22Rv1 (cell line): ENCODE measurements at regions not wholly inside any gene's neighbourhood (a gene's known extent, or its start where the extent isn't known, plus 50 kb on each side); places are given as distances from the start of the nearest gene placed in this dataset.

Source experiments
- H3K27ac ChIP-seq: fragments of 450-650 bp; 2 replicates; pipeline ENCODE4 v1.5.1; 2017
- CTCF ChIP-seq: fragments of 450-650 bp; IDR thresholded peaks from 2 replicates; pipeline ENCODE4 v1.5.1; 2017; ENCODE audit warnings: mild to moderate bottlenecking
- ZFX ChIP-seq: fragments of 450-650 bp; IDR thresholded peaks from 2 replicates; pipeline ENCODE4 v1.6.1; 2017; ENCODE audit warnings: antibody characterized with exemption, borderline replicate concordance

GRCh38 chr6:78500299-78501089 lies 366.9 kb upstream of the IRAK1BP1 start:
- TF ChIP-seq ZFX = no peak
- TF ChIP-seq CTCF = no peak
- no peak overlapping the region for H3K27ac ChIP-seq

- no peak overlapping the region for H3K27ac ChIP-seq
- no peak for TF ChIP-seq ZFX
- no peak for TF ChIP-seq CTCF
These were observed 364.9 kb upstream of the IRAK1BP1 start for GRCh38 chr6:78502386-78502887.

GRCh38 chr6:78505178-78505577 lies 362.2 kb upstream of the IRAK1BP1 start:
- no peak overlapping the region for H3K27ac ChIP-seq
- no peak for TF ChIP-seq CTCF
- TF ChIP-seq ZFX = no peak

GRCh38 chr6:78511009-78511408 lies 356.3 kb upstream of the IRAK1BP1 start:
- TF ChIP-seq ZFX (no peak), CTCF (no peak)
- no peak overlapping the region for H3K27ac ChIP-seq

GRCh38 chr6:78513856-78514255 lies 353.5 kb upstream of the IRAK1BP1 start:
- TF ChIP-seq ZFX = no peak
- TF ChIP-seq CTCF = peak; percentile 14; the same call in 1 of the 2 replicates
- no peak overlapping the region for H3K27ac ChIP-seq

GRCh38 chr6:78515271-78515670 lies 352.1 kb upstream of the IRAK1BP1 start:
- no peak for TF ChIP-seq ZFX
- no peak for TF ChIP-seq CTCF
- no peak overlapping the region for H3K27ac ChIP-seq

GRCh38 chr6:78517399-78517798 lies 350.0 kb upstream of the IRAK1BP1 start:
- TF ChIP-seq CTCF = no peak
- TF ChIP-seq ZFX = no peak
- H3K27ac ChIP-seq = no peak overlapping the region
